Gastroesophageal sphincter (tissue), 4 donors: ENCODE measurements at regions not wholly inside any gene's neighbourhood (a gene's known extent, or its start where the extent isn't known, plus 50 kb on each side); places are given as distances from the start of the nearest gene placed in this dataset.

Experiments used
- ATAC-seq: fragments of 150-250 bp; one replicate; pipeline ENCODE4 v1.9.1; 2016; ENCODE audit warnings: mild to moderate bottlenecking, moderate library complexity
- H3K27ac ChIP-seq, 4 donors: fragments of 200-600 bp; sonication (generic) in 3 of 4; 1 replicate in 3 of 4; 2 replicates in 1 of 4; pipeline ENCODE4 v1.5.1; 2016 to 2019
- H3K27me3 ChIP-seq: fragments of 200-600 bp; sonication (generic); one replicate; pipeline ENCODE4 v1.5.1; 2019
- H3K36me3 ChIP-seq, 2 donors: fragments of 200-600 bp; sonication (generic); one replicate each; pipeline ENCODE4 v1.5.1; 2019; ENCODE audit warnings: control low read depth in 1 of 2
- H3K4me1 ChIP-seq, 3 donors: fragments of 200-600 bp; sonication (generic); 1 replicate in 2 of 3; 2 replicates in 1 of 3; pipeline ENCODE4 v1.5.1; 2016 to 2019; ENCODE audit warnings: control low read depth in 2 of 3
- H3K4me3 ChIP-seq, 2 donors: fragments of 200-600 bp; sonication (generic); one replicate each; pipeline ENCODE4 v1.5.1; 2019; ENCODE audit warnings: mild to moderate bottlenecking in 1 of 2, moderate library complexity in 1 of 2
- H3K9me3 ChIP-seq, 3 donors: fragments of 200-600 bp; sonication (generic); one replicate each; pipeline ENCODE4 v1.5.1; 2017 to 2019; ENCODE audit warnings: control low read depth in 2 of 3
- EP300 ChIP-seq: sonication (generic); formaldehyde crosslinking; IDR thresholded peaks from one replicate; pipeline ENCODE4 v1.6.1; 2017; ENCODE audit warnings: antibody characterized with exemption, mild to moderate bottlenecking
- POLR2A ChIP-seq, 2 donors: fragments of 450-650 bp; IDR thresholded peaks; one replicate each; pipeline ENCODE4 v1.6.1; 2017; ENCODE audit warnings: antibody characterized with exemption in 2 of 2, mild to moderate bottlenecking in 2 of 2, moderate library complexity in 1 of 2
- POLR2AphosphoS5 ChIP-seq: sonication (generic); formaldehyde crosslinking; IDR thresholded peaks from one replicate; pipeline ENCODE4 v1.6.1; 2017; ENCODE audit warnings: antibody characterized with exemption
- WGBS, 2 donors: methylation state at CpG; one replicate each; pipeline ENCODE4 v1.1.5; 2018; ENCODE audit warnings: low coverage in 1 of 2; 5-methylcytosine and 5-hydroxymethylcytosine counted together
- TF ChIP-seq, protein P1 (sequence below), 4 experiments: fragments of 200-600 bp in 2 of 4; fragments of 450-650 bp in 2 of 4; sonication (generic) in 1 of 4; IDR thresholded peaks; one replicate each; pipeline ENCODE4 v1.5.1; 2017 to 2019; ENCODE audit warnings: antibody characterized with exemption in 4 of 4, mild to moderate bottlenecking in 2 of 4, moderate library complexity in 2 of 4

DNA sequence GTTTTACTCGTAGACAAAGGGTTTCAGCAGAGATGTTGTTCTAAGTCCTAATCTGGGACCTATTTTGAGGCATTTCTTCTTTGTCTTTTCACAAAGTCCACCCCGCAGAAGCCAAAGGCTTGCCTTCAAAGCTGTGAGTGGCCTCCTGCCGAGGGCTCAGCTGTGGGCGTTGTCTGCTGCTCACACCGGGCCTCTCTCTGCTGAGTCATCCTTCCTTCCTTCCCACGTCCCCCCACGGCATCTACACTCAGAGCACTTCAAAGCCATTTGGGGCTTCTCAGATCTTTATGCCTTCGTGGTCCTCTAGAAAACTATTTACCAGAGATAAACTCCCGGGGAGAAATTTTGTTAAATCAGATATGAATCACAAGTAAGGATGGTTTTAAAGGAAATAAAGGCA is 115.9 kb upstream of the TMPO start:
- Histone ChIP-seq H3K27me3 (no peaks in the 10 kb centered on the region), H3K4me3 (no peak overlapping the region), H3K9me3 (no peaks in the 10 kb centered on the region), H3K36me3 (no peaks in the 10 kb centered on the region), H3K4me1 (no peaks in the 10 kb centered on the region), H3K27ac (no peak overlapping the region)
- TF ChIP-seq, protein P1, sequence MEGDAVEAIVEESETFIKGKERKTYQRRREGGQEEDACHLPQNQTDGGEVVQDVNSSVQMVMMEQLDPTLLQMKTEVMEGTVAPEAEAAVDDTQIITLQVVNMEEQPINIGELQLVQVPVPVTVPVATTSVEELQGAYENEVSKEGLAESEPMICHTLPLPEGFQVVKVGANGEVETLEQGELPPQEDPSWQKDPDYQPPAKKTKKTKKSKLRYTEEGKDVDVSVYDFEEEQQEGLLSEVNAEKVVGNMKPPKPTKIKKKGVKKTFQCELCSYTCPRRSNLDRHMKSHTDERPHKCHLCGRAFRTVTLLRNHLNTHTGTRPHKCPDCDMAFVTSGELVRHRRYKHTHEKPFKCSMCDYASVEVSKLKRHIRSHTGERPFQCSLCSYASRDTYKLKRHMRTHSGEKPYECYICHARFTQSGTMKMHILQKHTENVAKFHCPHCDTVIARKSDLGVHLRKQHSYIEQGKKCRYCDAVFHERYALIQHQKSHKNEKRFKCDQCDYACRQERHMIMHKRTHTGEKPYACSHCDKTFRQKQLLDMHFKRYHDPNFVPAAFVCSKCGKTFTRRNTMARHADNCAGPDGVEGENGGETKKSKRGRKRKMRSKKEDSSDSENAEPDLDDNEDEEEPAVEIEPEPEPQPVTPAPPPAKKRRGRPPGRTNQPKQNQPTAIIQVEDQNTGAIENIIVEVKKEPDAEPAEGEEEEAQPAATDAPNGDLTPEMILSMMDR (IDR thresholded peaks at IDR 0.05) = no peak
- no peak for TF ChIP-seq POLR2AphosphoS5
- no peak for ATAC-seq
- 11 to 36% methylated on average over 8 to 9 of the region's 9 CpGs for WGBS, 2 donors

DNA sequence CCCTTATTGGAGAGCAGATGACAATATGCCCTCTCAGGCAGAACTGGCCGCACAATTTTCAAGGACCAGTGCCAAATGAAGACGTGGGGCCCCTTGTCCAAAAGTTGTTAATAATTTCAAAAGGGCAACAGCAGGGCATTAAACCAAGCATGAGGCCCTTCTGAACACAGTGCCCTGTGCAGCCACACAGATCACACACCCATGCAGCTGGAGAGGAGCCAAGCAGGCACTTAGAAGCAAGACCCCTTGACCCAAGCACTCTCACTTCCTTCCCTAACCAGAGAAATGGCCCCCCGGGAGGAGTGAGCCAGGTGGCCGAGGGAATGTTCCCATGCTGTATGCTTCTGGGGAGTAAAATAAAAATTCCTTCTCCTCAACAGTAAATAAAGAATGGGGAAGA is 114.0 kb upstream of the TMPO start:
- WGBS, 2 donors = 50% methylated on average over 2 of the region's 4 CpGs; no CpG with 5 or more reads in 1 of the 2 donors
- TF ChIP-seq, protein P1 (IDR thresholded peaks at IDR 0.05) = no peak
- no peak for TF ChIP-seq POLR2A (IDR thresholded peaks at IDR 0.05)
- TF ChIP-seq EP300 = no peak
- no peak for TF ChIP-seq POLR2AphosphoS5

DNA sequence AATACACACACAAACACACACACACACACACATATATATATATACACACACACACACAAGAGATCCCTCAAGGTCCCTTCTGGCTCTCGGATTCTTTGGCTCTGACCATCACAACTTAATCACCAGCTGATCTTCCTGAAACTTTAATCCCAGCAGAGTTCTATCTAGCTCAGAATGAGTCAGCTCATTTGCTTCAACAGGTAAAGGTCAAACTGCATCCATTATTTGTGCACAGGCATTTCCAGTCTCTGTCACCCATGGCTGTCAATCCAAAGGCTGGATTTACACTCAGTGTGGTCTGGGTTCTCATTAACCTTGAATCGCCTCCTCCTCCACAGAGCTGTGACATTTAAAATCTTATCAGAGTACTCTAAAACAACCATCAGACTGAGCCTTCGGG is 113.3 kb upstream of the TMPO start:
- no peak overlapping the region for H3K27ac ChIP-seq
- H3K36me3 ChIP-seq = no peaks in the 10 kb centered on the region
- no peak overlapping the region for H3K4me3 ChIP-seq
- no peaks in the 10 kb centered on the region for H3K4me1 ChIP-seq
- no peaks in the 10 kb centered on the region for H3K27me3 ChIP-seq
- no peak for ATAC-seq
- no peaks in the 10 kb centered on the region for H3K9me3 ChIP-seq
- WGBS, 2 donors = 80 to 83% methylated on average over 3 of the region's 3 CpGs
- TF ChIP-seq POLR2AphosphoS5 (no peak), POLR2A (IDR thresholded peaks at IDR 0.05) (no peak), EP300 (no peak)
- TF ChIP-seq, protein P1 (IDR thresholded peaks at IDR 0.05) = no peak

More for the DNA sequence above, 114.0 kb upstream of the TMPO start:
- Histone ChIP-seq H3K4me3 (no peak overlapping the region), H3K4me1 (no peaks in the 10 kb centered on the region), H3K36me3 (no peaks in the 10 kb centered on the region), H3K27ac (no peak overlapping the region), H3K9me3 (no peaks in the 10 kb centered on the region), H3K27me3 (no peaks in the 10 kb centered on the region)
- ATAC-seq = no peak

DNA sequence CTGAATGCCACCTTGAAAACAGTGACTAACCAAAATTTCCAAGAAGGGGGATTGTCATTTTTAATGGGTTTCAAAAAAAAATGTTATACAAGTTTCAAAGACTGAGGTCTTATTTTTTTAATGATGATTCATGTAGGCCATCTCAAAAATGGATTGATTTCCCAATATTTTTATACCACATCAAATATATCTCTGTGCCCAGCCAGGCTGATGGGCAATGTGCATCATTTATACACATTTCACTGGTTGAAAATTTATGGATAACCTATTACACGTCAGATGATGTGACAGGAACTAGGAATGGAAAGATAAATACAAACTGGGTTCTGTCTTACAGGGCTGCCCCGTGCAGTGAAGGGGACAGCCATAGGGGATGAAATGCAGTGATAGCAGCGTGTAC is 112.7 kb upstream of the TMPO start:
- H3K4me3 ChIP-seq = no peak overlapping the region
- no peak overlapping the region for H3K27ac ChIP-seq
- ATAC-seq = no peak
- no peaks in the 10 kb centered on the region for H3K36me3 ChIP-seq
- H3K27me3 ChIP-seq = no peaks in the 10 kb centered on the region
- no peaks in the 10 kb centered on the region for H3K4me1 ChIP-seq
- H3K9me3 ChIP-seq = no peaks in the 10 kb centered on the region
- 93 to 100% methylated on average over 3 of the region's 3 CpGs for WGBS, 2 donors
- no peak for TF ChIP-seq EP300
- TF ChIP-seq, protein P1 (IDR thresholded peaks at IDR 0.05) = no peak
- TF ChIP-seq POLR2A (IDR thresholded peaks at IDR 0.05) = no peak
- no peak for TF ChIP-seq POLR2AphosphoS5

DNA sequence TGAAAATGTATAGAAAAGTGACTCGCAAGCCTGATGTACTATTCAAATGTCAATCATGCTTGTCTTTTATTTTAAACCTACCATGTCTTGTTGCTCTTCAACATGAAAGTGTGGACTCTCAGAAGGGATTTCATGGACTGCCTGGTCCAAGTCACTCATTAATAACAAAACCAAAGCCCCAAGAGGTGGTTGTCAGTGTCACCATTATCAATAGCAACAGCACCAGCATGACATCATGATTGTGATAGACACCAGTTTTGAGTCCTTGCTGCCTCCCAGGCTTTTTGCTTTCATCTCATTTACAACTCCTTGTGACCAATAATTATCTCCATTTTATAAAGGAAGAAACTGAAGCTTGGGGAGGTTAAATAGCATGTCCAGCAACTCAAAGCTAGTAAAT is 112.0 kb upstream of the TMPO start:
- H3K27ac ChIP-seq = no peak overlapping the region
- no peak for ATAC-seq
- 100% methylated on average over 1 of the region's 1 CpG for WGBS, 2 donors

More for the DNA sequence above, 112.0 kb upstream of the TMPO start:
- no peak overlapping the region for H3K4me3 ChIP-seq
- no peaks in the 10 kb centered on the region for H3K27me3 ChIP-seq
- H3K9me3 ChIP-seq = no peaks in the 10 kb centered on the region
- TF ChIP-seq POLR2AphosphoS5 (no peak), POLR2A (IDR thresholded peaks at IDR 0.05) (no peak), EP300 (no peak)
- TF ChIP-seq, protein P1 (IDR thresholded peaks at IDR 0.05) = no peak
- H3K36me3 ChIP-seq = no peaks in the 10 kb centered on the region
- H3K4me1 ChIP-seq = no peaks in the 10 kb centered on the region
